HG03095 (cell line): ENCODE measurements at regions not wholly inside any gene's neighbourhood (a gene's known extent, or its start where the extent isn't known, plus 50 kb on each side); places are given as distances from the start of the nearest gene placed in this dataset.
"Not testable (repeated sequence)": the region's sequence is repeated elsewhere in the genome, so short reads cannot be mapped to it uniquely, and the experiment has no call there.

ENCODE experiments used
- ATAC-seq: cut with Tn5 transposase; IDR thresholded peaks from one replicate; pipeline ENCODE4 v1.9.1; 2021; ENCODE audit warnings: moderate library complexity; ENCODE audit not compliant: unreplicated experiment

- no peak for ATAC-seq
Observed at GRCh38 chr1:90864681-90865080, 147.6 kb upstream of the BARHL2 start.

GRCh38 chr1:90862782-90863181 is 145.7 kb upstream of the BARHL2 start:
- ATAC-seq: no peak

GRCh38 chr1:90861421-90861820 is 144.3 kb upstream of the BARHL2 start:
- not testable (repeated sequence) for ATAC-seq

GRCh38 chr1:90856463-90857007 is 139.4 kb upstream of the BARHL2 start:
- no peak for ATAC-seq

- no peak for ATAC-seq
Observed at GRCh38 chr1:90854397-90854924, 137.4 kb upstream of the BARHL2 start.

GRCh38 chr1:90851711-90852050 is 134.6 kb upstream of the BARHL2 start:
- ATAC-seq: no peak

- ATAC-seq: peak; percentile 98
Observed at GRCh38 chr1:90850898-90851710, 134.0 kb upstream of the BARHL2 start.

- no peak for ATAC-seq
Observed at GRCh38 chr1:90850181-90850897, 133.2 kb upstream of the BARHL2 start.

- no peak for ATAC-seq
Observed at GRCh38 chr1:90841473-90841872, 124.4 kb upstream of the BARHL2 start.

- no peak for ATAC-seq
Observed at GRCh38 chr1:90840352-90840751, 123.2 kb upstream of the BARHL2 start.

GRCh38 chr1:90839323-90839722 is 122.2 kb upstream of the BARHL2 start:
- no peak for ATAC-seq

GRCh38 chr1:90838720-90839119 is 121.6 kb upstream of the BARHL2 start:
- ATAC-seq: no peak

GRCh38 chr1:90837420-90837819 is 120.3 kb upstream of the BARHL2 start:
- no peak for ATAC-seq

- ATAC-seq: no peak
Observed at GRCh38 chr1:90836345-90836679, 119.2 kb upstream of the BARHL2 start.

GRCh38 chr1:90835661-90836344 is 118.7 kb upstream of the BARHL2 start:
- no peak for ATAC-seq

- no peak for ATAC-seq
Observed at GRCh38 chr1:90834886-90835660, 118.0 kb upstream of the BARHL2 start.

- ATAC-seq: no peak
Observed at GRCh38 chr1:90834354-90834885, 117.3 kb upstream of the BARHL2 start.

GRCh38 chr1:90833466-90834110 is 116.5 kb upstream of the BARHL2 start:
- ATAC-seq: no peak

- ATAC-seq: no peak
Observed at GRCh38 chr1:90831910-90832309, 114.8 kb upstream of the BARHL2 start.

- ATAC-seq: no peak
Observed at GRCh38 chr1:90826834-90827233, 109.7 kb upstream of the BARHL2 start.
